ENCODE measurements at regions not wholly inside any gene's neighbourhood (a gene's known extent, or its start where the extent isn't known, plus 50 kb on each side); places are given as distances from the start of the nearest gene placed in this dataset.
"Not testable (repeated sequence)": the region's sequence is repeated elsewhere in the genome, so short reads cannot be mapped to it uniquely, and the experiment has no call there.

GRCh38 chr4:33780952-33781791 lies 2463.1 kb downstream of the ARAP2 start:
- DNase-seq: no peak

GRCh38 chr4:33785843-33786242 lies 2458.5 kb downstream of the ARAP2 start:
- DNase-seq: no peak

- no peak for DNase-seq
Measured at GRCh38 chr4:33802578-33802977, 2441.7 kb downstream of the ARAP2 start.

GRCh38 chr4:33825685-33826084 lies 2418.6 kb downstream of the ARAP2 start:
- DNase-seq: no peak

GRCh38 chr4:33829356-33829755 lies 2415.0 kb downstream of the ARAP2 start:
- DNase-seq: not testable (repeated sequence)

GRCh38 chr4:33831442-33832066 lies 2412.8 kb downstream of the ARAP2 start:
- DNase-seq: no peak

GRCh38 chr4:33835764-33836163 lies 2408.6 kb downstream of the ARAP2 start:
- DNase-seq: not testable (repeated sequence)

- no peak for DNase-seq
Measured at GRCh38 chr4:33837043-33837838, 2407.1 kb downstream of the ARAP2 start.

- no peak for DNase-seq
Measured at GRCh38 chr4:33841120-33841519, 2403.2 kb downstream of the ARAP2 start.

GRCh38 chr4:33850371-33850902 lies 2393.9 kb downstream of the ARAP2 start:
- DNase-seq: no peak

- not testable (repeated sequence) for DNase-seq
Measured at GRCh38 chr4:33853670-33854069, 2390.6 kb downstream of the ARAP2 start.

GRCh38 chr4:33864290-33864859 lies 2379.9 kb downstream of the ARAP2 start:
- DNase-seq: no peak

GRCh38 chr4:33873791-33874190 lies 2370.5 kb downstream of the ARAP2 start:
- DNase-seq: no peak

GRCh38 chr4:33878710-33879109 lies 2365.6 kb downstream of the ARAP2 start:
- no peak for DNase-seq

- no peak for DNase-seq
Measured at GRCh38 chr4:33881176-33881575, 2363.1 kb downstream of the ARAP2 start.

- no peak for DNase-seq
Measured at GRCh38 chr4:33882246-33882990, 2361.9 kb downstream of the ARAP2 start.

- no peak for DNase-seq
Measured at GRCh38 chr4:33883111-33883510, 2361.2 kb downstream of the ARAP2 start.

- DNase-seq: no peak
Measured at GRCh38 chr4:33886356-33886755, 2358.0 kb downstream of the ARAP2 start.

GRCh38 chr4:33890841-33891240 lies 2353.5 kb downstream of the ARAP2 start:
- DNase-seq: no peak

GRCh38 chr4:33911959-33912358 lies 2332.4 kb downstream of the ARAP2 start:
- no peak for DNase-seq

GRCh38 chr4:33914386-33914785 lies 2329.9 kb downstream of the ARAP2 start:
- no peak for DNase-seq

- DNase-seq: no peak
Measured at GRCh38 chr4:33923469-33923868, 2320.8 kb downstream of the ARAP2 start.

Data from GOT3 (cell line).